Stromal cell of bone marrow (primary cell): ENCODE measurements at regions not wholly inside any gene's neighbourhood (a gene's known extent, or its start where the extent isn't known, plus 50 kb on each side); places are given as distances from the start of the nearest gene placed in this dataset.

Experiments used
- DNase-seq: peaks from one replicate; pipeline ENCODE4 v3.0.0-alpha.2; 2012; ENCODE audit warnings: low read depth

DNA sequence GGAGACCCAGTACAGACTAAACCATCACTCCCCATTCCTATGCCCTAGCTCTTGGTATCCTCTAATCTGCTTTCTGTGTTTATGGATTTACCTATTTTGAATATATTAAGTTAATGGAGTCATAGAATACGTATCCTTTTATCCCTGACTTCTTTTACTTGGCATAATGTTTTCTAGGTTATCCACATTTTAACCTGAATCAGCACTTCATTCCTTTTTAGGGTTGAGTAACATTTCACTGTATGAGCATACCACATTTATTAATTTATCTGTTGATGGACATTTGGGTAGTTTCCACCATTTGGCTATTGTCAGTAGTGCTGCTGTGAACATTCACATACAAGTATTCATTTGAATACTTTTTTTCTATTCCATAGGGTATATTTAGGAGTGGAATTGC is 157.3 kb upstream of the CTNNA2 start:
- DNase-seq: no peak

DNA sequence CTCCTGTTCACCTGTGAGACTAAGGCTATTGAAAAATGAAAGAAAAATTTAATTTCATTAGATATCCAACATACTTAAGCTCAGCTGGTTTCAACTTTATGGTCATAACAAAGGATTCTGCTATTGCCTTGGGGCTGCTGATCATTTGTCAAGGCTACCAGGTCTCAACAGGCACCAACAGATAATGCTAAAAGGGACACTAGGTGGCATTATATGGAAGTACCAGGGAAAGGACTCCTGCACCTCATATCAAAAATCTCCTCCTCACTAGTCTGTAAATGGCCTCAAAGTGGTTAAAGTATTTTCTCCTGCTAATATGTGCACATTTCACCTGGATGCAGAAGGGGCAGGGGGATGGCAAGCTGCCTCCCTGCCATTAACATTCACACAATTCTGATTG is 167.9 kb upstream of the REG3A start:
- DNase-seq: no peak

DNA sequence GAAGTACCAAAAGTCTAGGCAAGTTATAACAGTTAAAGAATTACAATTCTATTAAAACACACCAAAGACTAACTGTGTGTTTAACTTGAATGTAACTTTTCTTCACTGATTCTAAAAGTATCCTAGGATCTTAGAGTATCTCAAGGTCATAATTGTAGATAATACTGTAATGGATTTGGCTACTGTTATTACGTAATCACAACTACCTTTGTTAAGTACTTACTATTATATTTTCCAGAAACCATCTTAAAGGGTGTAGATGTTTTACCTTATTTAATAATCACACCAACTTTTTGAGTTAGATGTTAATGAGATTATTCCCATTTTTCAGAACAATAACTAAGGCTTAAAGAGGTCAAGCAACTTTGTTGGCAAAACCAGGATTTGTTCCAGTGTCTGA is 161.3 kb upstream of the REG3A start:
- DNase-seq: no peak

DNA sequence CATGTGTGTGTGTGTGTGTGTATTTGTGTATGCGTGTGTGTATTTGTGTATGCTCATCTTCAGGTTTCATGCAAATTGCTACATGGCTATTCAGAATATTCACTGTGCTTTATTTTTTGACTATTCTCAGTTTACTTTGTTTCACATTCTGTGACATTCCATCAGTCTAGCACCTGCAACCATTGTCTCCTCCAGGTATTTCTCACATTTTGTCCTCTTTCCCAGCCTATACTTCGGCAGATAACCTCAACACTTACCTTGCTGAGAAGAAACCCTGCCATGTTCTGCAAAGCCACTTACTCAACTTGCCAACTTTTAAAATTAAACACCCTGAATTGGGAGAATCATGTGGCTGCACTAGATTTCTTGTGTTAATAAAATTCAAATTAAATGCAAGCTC is 135.4 kb upstream of the REG3A start:
- DNase-seq: no peak

DNA sequence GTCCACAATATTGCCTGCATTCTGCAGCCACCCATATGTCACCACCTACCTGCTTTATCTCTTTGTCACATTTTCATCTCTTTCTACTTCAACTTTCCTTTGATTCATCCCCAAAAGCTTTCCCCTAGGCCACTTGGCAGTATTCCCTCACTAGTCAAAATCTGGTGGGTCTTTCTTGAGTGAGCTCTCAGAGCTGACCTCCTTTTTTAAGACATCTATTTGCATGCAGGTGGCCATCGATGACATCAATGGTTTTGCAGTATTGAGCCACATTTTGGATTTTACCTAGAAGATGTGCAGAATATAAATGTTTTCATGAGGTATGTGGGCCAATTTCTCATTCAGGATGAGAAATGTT is 133.4 kb upstream of the REG3A start:
- DNase-seq: no peak

DNA sequence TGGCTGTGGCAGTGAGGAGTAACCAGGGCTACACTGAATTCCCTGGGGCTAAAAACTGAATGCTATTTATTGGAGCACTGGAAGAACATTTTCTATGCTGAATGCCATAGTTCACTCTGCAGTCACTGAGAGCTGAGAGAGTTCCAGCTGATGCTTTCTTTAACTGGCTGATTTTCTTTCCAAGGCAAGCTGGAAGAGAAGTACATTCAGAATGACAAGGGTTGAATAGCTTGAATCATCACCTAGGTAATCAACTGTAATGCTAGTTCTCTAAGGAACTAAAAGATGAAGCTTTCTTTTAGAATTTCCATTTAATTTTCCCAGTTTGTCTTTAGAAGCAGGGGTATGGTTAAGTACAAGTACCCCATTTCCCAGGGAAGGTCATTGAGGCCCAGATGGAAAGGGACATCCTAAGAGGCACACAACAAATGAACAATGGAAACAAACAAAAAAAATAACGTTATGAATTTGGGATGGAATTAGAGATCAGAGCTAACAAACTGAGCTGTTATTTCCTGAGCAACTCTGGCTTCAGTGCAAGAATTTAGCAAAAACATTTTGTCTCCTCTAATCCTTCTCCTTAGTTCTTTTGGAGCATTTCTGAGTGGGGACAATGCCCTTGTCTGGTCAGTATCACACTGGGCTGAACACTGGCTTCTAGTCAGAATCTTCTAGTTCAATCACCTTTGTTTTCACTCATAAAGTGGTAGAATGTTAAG is 132.8 kb upstream of the REG3A start:
- DNase-seq: no peak

DNA sequence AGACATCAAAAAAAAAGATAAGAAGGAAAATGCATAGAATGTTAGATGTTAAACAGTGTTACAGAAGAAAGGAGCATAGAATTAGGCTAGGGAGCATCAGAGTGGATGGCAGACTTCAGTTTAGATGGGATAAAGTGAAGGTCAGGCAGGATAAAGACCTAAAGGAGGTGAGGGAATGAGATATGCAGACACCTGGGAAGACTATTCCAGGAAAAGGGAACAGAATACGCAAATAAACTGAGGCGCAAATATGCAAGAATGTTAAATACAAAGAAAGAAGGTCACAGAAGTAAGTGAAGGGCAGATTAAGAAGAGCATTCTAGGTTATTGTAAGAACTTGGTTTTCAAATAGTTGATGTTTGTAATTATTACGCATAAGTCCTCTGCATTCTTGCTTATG is 116.3 kb upstream of the REG3A start:
- no peak for DNase-seq

DNA sequence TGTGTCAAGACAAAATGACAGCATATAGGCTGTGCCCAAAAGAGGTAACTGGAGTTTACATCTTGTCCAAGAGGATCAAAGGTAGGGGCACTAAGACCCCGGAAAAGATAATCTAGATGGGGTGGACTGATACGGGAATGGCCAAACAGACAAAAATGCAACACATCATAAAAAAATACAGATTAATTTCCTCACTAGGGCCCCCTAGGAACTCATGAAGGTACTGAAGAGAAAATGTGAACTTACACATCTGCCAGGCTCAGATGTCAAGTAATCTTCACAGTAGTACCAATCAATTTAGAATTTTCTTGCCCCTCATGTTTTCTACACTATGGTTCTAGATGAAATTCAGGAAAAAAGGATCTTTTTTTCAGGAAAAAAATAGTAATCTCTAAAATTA is 115.6 kb upstream of the REG3A start:
- no peak for DNase-seq

DNA sequence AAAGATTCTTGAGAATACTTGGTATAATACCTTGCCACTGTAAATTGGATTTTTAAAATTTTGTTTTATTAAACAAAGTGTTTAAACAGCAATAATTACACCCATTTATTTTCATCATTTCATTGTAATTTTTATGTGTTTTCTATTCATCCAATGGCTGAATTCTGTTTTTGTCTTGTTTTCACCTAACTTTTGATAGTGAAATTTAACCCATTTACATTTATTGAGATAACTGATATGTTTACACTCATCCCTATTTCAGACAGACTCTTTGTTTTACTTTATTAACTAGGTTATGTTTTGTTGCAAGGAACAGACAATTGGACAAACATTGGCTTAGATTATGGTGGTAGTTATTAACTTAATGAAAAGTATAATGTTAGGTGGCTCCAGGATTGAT is 113.1 kb upstream of the REG3A start:
- DNase-seq: no peak

DNA sequence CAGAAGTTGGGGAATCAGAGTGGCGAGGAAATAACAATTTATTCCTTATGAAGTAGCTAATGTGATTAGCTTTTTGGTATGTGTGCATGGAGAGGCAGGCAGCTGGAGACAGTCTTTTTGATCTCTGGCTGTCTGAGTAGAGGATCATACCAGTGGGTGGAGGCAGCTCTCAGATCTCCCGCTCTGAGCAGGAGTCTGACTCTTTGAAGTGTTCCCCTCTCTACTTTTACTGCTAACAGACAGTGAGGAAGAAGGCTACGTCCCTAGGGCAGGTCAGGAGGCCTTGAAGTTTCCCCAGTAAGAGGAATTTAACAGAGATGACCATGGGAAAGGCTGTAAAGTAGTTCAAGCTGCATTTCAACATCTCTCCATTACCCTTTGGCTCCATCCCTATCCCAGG is 111.9 kb upstream of the REG3A start:
- DNase-seq: no peak

DNA sequence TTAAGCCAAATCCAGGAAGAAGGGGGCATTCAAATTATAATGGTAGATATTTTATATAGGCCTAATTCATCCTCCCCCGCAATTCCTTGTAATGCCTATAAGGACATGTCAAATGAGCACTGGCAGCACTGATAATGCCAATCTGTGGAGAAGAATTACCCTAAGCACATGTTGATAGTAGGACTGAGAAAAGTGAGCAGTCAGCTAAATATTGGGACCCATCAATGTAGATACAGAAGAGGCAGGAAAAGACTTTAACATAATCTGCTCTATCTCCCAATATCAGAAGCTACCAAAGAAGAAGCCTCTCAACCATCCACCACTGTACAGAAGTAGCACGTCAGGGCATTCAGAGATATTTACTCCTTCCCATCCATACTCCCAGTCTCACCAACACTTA is 101.3 kb upstream of the REG3A start:
- DNase-seq: no peak

DNA sequence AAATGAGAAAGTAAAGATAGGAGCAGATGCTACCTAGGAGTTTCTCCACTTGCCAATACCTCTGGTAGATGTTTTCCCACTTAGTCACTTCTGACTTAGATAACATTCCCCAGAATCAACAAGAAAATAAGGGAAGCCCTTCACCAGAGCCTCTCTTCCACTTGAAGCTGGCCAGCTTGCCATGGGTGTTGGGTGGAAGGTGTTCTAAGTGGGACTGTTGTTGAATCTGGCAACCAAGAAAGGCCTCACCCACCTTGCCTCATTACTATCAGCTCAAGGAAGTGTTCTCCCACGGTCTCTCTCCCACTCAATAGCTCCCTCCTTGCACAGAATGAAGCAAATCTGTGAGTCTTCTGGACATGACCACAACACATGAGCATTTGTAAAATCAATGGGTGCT is 100.4 kb upstream of the REG3A start:
- no peak for DNase-seq

DNA sequence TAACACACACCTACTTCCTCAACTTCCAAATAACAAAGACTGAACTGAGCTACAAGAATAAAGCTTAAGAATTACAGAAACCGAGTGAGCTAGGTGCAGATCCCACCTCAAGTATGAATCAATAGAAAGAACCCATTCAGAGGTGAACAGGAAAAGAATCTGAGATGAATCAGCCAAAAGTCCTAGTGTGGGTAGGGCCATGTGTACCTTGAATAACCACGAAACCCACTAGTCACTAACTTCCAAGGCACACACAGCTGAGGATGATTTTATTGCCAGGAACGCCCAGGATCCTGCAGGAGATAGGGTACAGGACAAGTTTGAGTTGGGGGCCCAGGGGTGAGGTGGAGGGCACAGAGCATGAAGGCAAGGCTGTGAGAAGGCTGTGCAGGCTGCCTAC is 99.7 kb upstream of the REG3A start:
- no peak for DNase-seq

DNA sequence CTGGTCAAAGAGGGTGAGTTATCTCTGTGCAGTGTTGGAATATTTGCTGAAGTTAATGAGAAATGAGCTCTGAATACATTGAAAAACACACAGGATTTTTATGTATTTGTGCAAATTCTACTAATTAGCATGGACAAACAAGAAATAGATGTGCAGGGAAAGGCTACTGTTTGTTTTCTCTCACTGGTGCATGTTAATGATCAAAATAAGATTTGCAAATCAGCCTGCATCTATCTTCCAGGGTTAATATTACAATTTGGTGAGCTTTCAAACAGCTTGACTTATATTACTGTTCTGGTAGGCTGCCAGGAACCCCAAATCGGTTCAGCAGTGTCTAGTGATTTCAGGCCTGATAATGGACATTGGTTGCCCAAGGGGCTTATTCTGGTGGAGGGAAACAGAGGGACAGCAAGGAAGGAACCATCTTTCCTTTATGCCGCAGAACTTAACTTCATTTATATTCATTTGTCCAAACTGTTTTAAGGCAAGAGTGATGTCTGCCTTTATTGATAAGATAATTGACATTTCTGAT is 93.8 kb upstream of the REG3A start:
- no peak for DNase-seq

DNA sequence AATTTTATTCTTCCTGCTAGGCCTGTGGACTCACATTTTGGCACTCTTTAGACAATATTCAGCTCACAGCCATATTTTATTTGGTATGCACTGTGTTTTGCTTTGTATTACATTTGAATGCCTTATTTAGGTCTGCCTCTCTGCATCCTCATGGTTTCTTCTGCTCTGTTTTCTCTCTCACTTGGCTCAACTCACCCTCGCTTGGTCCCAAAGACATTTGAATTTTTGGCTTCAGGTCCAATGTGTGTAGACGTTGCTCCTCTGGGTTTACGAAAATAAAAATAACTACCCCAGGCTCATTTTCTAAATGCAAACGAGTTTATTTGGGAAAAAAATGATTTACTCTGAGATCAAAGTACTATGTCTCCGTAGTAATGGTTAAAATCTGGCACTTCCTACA is 91.1 kb upstream of the REG3A start:
- DNase-seq: no peak

DNA sequence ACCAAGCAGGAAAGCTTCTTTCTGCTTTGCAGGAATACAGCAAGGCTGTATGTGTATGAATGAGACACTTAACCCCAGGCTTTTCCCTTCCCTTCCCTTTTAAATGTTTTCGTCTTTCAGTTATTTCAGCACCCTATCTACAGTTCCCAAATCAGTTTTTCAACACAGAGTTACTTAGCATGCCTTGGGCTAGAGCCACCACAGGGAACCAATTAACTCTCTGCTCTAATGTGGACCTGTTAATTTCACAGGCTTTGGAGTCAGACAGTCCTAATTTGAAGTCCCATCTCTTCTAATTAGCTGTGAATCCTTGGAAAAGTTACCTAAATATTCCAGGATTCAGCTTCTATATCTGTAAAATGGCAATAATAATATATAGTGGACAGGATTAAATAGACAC is 89.2 kb upstream of the REG3A start:
- no peak for DNase-seq

DNA sequence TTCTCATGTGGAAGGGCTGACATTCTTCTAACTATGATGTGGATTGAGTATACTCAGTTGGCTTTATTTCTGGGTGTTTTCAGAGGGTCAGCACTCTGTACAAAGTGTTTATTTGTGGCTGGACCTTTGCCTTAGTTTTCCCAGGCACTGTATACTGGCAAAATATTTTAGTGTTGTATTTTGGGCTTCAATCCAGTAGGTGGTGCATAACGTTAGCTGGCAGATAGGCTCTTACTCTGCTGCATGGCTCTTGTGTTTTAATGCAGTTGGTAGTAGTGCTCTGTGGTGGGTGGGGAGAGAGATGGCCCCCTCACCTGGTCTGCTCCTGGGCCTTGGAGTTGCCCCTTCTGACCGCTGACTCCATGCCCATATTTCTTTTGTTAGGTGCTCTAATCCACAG is 75.6 kb upstream of the REG3A start:
- DNase-seq: no peak

DNA sequence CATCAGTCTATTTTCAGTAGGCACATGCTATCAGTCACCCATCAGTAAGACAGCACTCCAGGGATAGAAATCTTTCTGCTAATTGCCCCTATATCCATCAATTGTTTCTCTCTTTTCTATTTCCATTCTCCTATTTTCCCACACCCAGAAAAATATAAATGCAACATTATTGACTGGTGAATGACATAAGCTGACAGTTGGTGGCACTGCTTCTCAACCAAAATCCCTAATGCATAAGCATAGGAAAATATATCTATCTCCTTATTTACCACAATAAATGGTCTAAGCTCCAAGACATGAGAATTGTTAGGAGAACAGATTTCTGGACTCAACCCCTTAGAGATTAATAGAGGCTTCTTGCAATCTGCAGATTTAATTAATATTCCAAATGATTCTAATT is 64.0 kb upstream of the REG3A start:
- DNase-seq: no peak

DNA sequence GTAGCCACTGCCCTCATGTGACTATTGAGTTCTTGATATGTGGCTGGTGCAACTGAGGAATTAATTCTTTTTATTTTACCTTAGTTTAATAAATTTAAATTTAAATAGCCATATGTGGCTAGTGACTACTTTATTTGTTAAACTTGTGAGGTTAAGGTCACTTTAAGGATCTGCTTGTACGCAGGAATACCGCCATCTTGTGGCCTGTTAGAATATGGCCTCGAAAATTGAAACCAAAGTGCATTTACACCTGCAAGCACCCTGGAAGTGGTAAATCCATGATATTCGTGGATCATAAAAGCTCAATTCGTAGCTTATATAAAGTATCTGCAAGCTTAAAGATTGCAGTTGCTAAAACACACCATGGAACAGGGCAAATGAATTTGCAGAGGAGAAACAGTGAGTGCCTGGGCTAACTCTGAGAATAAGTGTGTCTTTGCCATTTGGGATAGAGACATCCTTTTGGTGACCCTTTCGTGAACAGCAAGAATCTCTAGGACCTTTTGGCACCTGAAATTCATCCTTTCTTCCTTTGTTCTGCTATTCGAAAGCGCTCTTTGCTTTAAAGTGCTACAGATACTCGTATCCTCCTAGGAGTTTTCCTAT is 59.9 kb upstream of the REG3A start:
- peak; percentile 9 for DNase-seq

DNA sequence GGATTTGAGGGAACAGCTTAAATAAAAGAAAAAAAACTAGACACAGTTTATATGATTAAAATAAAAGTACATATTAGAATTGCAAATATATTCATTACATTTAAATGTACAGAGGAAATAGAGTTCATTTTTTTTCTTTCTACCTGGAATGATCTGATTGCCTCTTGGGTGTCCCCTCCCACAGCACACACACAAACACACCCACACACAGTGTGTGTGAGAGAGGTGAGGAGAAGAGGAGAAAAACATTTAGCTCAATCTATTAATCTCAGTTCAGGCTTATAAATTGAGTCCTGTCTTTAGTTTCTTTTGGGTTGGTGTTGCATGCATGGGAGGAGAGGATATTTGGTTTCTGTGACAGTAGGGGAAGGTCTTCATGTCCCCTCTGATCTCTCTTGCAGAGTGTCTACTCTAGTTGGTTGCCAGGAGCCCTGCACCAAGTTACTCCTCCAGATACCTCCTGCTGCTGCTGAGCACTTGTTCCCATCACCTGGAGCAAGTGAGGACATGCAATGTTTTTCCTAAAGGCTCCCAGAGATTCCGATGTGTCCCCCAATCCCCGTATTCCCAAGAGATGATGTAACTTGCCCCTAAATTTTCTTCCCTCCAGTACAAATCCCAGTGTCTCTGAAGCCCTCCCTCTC is 50.8 kb upstream of the REG3A start:
- DNase-seq: no peak
